Cerebellar cortex (tissue), 1 donor: ENCODE measurements at regions not wholly inside any gene's neighbourhood (a gene's known extent, or its start where the extent isn't known, plus 50 kb on each side); places are given as distances from the start of the nearest gene placed in this dataset.
"Not testable (repeated sequence)": the region's sequence is repeated elsewhere in the genome, so short reads cannot be mapped to it uniquely, and the experiment has no call there.

Experiments used
- DNase-seq: peaks from one replicate; pipeline ENCODE4 v3.0.0-alpha.2; 2015; ENCODE audit warnings: low spot score

- DNase-seq, result no peak
These were observed 144.7 kb upstream of the UST start for GRCh38 chr6:148602136-148602535.

GRCh38 chr6:148608199-148608951 lies 138.5 kb upstream of the UST start:
- peak; percentile 7 for DNase-seq

- DNase-seq, result peak; percentile 60
These were observed 135.6 kb upstream of the UST start for GRCh38 chr6:148611213-148611612.

GRCh38 chr6:148612043-148612442 lies 134.8 kb upstream of the UST start:
- DNase-seq, result no peak

GRCh38 chr6:148614602-148615001 lies 132.2 kb upstream of the UST start:
- no peak for DNase-seq

GRCh38 chr6:148616841-148617240 lies 130.0 kb upstream of the UST start:
- DNase-seq, result no peak

GRCh38 chr6:148617530-148617929 lies 129.3 kb upstream of the UST start:
- DNase-seq, result no peak

- no peak for DNase-seq
These were observed 126.9 kb upstream of the UST start for GRCh38 chr6:148619891-148620290.

GRCh38 chr6:148620579-148621298 lies 126.1 kb upstream of the UST start:
- no peak for DNase-seq

GRCh38 chr6:148625609-148626008 lies 121.2 kb upstream of the UST start:
- DNase-seq, result no peak

GRCh38 chr6:148628251-148628650 lies 118.6 kb upstream of the UST start:
- no peak for DNase-seq

GRCh38 chr6:148629181-148629580 lies 117.6 kb upstream of the UST start:
- DNase-seq, result no peak

- no peak for DNase-seq
These were observed 117.0 kb upstream of the UST start for GRCh38 chr6:148629592-148630465.

- DNase-seq, result no peak
These were observed 111.6 kb upstream of the UST start for GRCh38 chr6:148635070-148635743.

GRCh38 chr6:148641836-148642235 lies 105.0 kb upstream of the UST start:
- DNase-seq, result not testable (repeated sequence)

- not testable (repeated sequence) for DNase-seq
These were observed 103.6 kb upstream of the UST start for GRCh38 chr6:148643208-148643607.

GRCh38 chr6:148645049-148645448 lies 101.8 kb upstream of the UST start:
- not testable (repeated sequence) for DNase-seq

GRCh38 chr6:148648754-148649453 lies 97.9 kb upstream of the UST start:
- no peak for DNase-seq

GRCh38 chr6:148649454-148649963 lies 97.3 kb upstream of the UST start:
- DNase-seq, result no peak

- no peak for DNase-seq
These were observed 95.8 kb upstream of the UST start for GRCh38 chr6:148650941-148651505.

GRCh38 chr6:148652205-148652604 lies 94.6 kb upstream of the UST start:
- DNase-seq, result no peak
